K562 (cell line): ENCODE measurements at regions not wholly inside any gene's neighbourhood (a gene's known extent, or its start where the extent isn't known, plus 50 kb on each side); places are given as distances from the start of the nearest gene placed in this dataset.

ENCODE experiments used
- ATAC-seq: fragments of 200-7000 bp; cut with Tn5 transposase; 3 replicates; pipeline ENCODE4 v1.9.1; 2020; ENCODE audit warnings: moderate library complexity
- BruUV-seq: library from RNA; stranded (reverse); fragments of 400-500 nt; replicated peaks from 2 replicates; lab custom pipeline; 2021; lab: Mats Ljungman, UMichigan
- CTCF ChIA-PET: fragments of 300-600 bp; formaldehyde crosslinking; extraction: SDS; loops from one replicate; lab custom pipeline; 2021; ENCODE audit warnings: low intra/inter-chr PET ratio; lab: Yijun Ruan, JAX
- POLR2A ChIA-PET: fragments of 300-600, 350-650 bp; sonication (Branson Sonifier 250); formaldehyde crosslinking; extraction: SDS; loops from one replicate; lab custom pipeline; 2021; ENCODE audit warnings: antibody characterized with exemption, inconsistent platforms; lab: Yijun Ruan, JAX
- DNase-seq, 4 experiments: peaks; one replicate each; pipeline versions ENCODE4 v3.0.0 to v3.0.0-alpha.2; 2011 to 2018; ENCODE audit warnings: low spot score in 3 of 4, mixed read lengths in 3 of 4; ENCODE audit errors: extremely low read depth in 1 of 4
- FAIRE-seq: peaks from 2 replicates; lab custom pipeline; 2011; peaks lifted over from hg19 to GRCh38; lab: Jason Lieb, UNC
- H2AFZ ChIP-seq: 2 replicates; pipeline ENCODE4 v1.6.0; 2011; ENCODE audit warnings: low read depth, low read length, control low read depth, inconsistent platforms
- H3K27ac ChIP-seq: fragments of 200-600 bp; 3 replicates; pipeline ENCODE4 v1.8.0; 2011; ENCODE audit warnings: low read depth, mild to moderate bottlenecking, control low read depth, inconsistent platforms, low read length, moderate library complexity, mixed read lengths; ENCODE audit errors: extremely low read depth
- H3K27me3 ChIP-seq, 2 experiments: fragments of 300-600 bp in 1 of 2; 2 replicates in 1 of 2; 3 replicates in 1 of 2; pipeline versions ENCODE4 v1.6.0 to v1.8.0; 2011; ENCODE audit warnings: inconsistent platforms in 2 of 2, low read length in 2 of 2, mild to moderate bottlenecking in 1 of 2, mixed read lengths in 1 of 2, moderate library complexity in 1 of 2; ENCODE audit not compliant: control insufficient read depth in 2 of 2, insufficient read depth in 2 of 2
- H3K36me3 ChIP-seq: fragments of 300-600 bp; 3 replicates; pipeline ENCODE4 v1.8.0; 2011; ENCODE audit warnings: mild to moderate bottlenecking, low read length, inconsistent platforms; ENCODE audit not compliant: control insufficient read depth, insufficient read depth
- H3K4me1 ChIP-seq, 2 experiments: fragments of 200-600 bp in 1 of 2; replicated peaks in 1 of 2; 2 replicates in 1 of 2; 3 replicates in 1 of 2; pipeline versions ENCODE4 v1.5.1 to v1.8.0; 2011; ENCODE audit warnings: inconsistent platforms in 2 of 2, low read length in 2 of 2, mild to moderate bottlenecking in 1 of 2, mixed read lengths in 1 of 2, moderate library complexity in 1 of 2; ENCODE audit not compliant: control insufficient read depth in 2 of 2, insufficient read depth in 2 of 2
- H3K4me2 ChIP-seq: 2 replicates; pipeline ENCODE4 v1.6.1; 2011; ENCODE audit warnings: low read length, control low read depth, inconsistent platforms, mixed read lengths; ENCODE audit not compliant: insufficient read depth
- H3K4me3 ChIP-seq: fragments of 200-600 bp; sonication (generic), shearing (Covaris generic); 2 replicates; pipeline ENCODE4 v1.5.1; 2016; ENCODE audit warnings: control low read depth, inconsistent platforms
- H3K79me2 ChIP-seq: fragments of 200-600 bp; 3 replicates; pipeline ENCODE4 v1.8.0; 2011; ENCODE audit warnings: low read length, inconsistent platforms; ENCODE audit not compliant: control insufficient read depth, insufficient read depth
- H3K9ac ChIP-seq, 2 experiments: 2 replicates each; pipeline versions ENCODE4 v1.6.0 to v1.6.1; 2011; ENCODE audit warnings: low read depth in 2 of 2, low read length in 2 of 2, control low read depth in 1 of 2, inconsistent platforms in 1 of 2, mild to moderate bottlenecking in 1 of 2, mixed read lengths in 1 of 2; ENCODE audit not compliant: insufficient read depth in 1 of 2
- H3K9me1 ChIP-seq: one replicate; pipeline ENCODE4 v1.6.0; 2011; ENCODE audit warnings: inconsistent platforms, mild to moderate bottlenecking, low read length, moderate library complexity; ENCODE audit not compliant: control insufficient read depth, insufficient read depth
- H3K9me3 ChIP-seq: replicated peaks from 2 replicates; pipeline ENCODE4 v1.5.1; 2011; ENCODE audit warnings: low read depth, low read length, inconsistent platforms; ENCODE audit not compliant: control insufficient read depth, insufficient read depth
- H4K20me1 ChIP-seq: replicated peaks from 2 replicates; pipeline ENCODE4 v1.6.1; 2011; ENCODE audit warnings: low read length, inconsistent platforms, mixed read lengths; ENCODE audit not compliant: control insufficient read depth, insufficient read depth
- ADNP ChIP-seq: fragments of 200-800 bp; sonication (Bioruptor generic); IDR thresholded peaks from 2 replicates; pipeline ENCODE4 v1.6.1; 2016; ENCODE audit warnings: missing genetic modification characterization, missing compliant biosample characterization
- CBX2 ChIP-seq: fragments of 200-600 bp; sonication (generic); IDR thresholded peaks from one replicate; pipeline ENCODE4 v1.6.1; 2012; ENCODE audit warnings: mild to moderate bottlenecking, low read length, inconsistent platforms; ENCODE audit not compliant: insufficient read depth, poor library complexity, severe bottlenecking
- GATAD2B ChIP-seq: fragments of 450-650 bp; IDR thresholded peaks from 2 replicates; pipeline ENCODE4 v1.6.1; 2017; ENCODE audit warnings: mild to moderate bottlenecking, borderline replicate concordance
- HLTF ChIP-seq: fragments of 450-650 bp; IDR thresholded peaks from 2 replicates; pipeline ENCODE4 v1.6.1; 2016
- IRF2 ChIP-seq: sonication (generic); formaldehyde crosslinking; IDR thresholded peaks from 2 replicates; pipeline ENCODE4 v1.8.1; 2022; ENCODE audit warnings: mild to moderate bottlenecking, missing genetic modification reagents
- MAFG ChIP-seq: fragments of 450-650 bp; conservative IDR thresholded peaks from 2 replicates; pipeline ENCODE4 v1.6.1; 2016; ENCODE audit warnings: missing genetic modification characterization, missing compliant biosample characterization
- MLX ChIP-seq, 2 experiments: fragments of 450-650 bp in 1 of 2; sonication (generic) in 1 of 2; formaldehyde crosslinking; conservative IDR thresholded peaks; 2 replicates each; pipeline versions ENCODE4 v1.4.0 to v1.8.1; 2020 to 2022; ENCODE audit warnings: mild to moderate bottlenecking in 1 of 2, missing genetic modification reagents in 1 of 2
- PBX2 ChIP-seq, 2 experiments: IDR thresholded peaks in 1 of 2; conservative IDR thresholded peaks in 1 of 2; 2 replicates each; pipeline ENCODE4 v1.6.1; 2016; ENCODE audit warnings: low read depth in 2 of 2, mild to moderate bottlenecking in 1 of 2, missing compliant biosample characterization in 1 of 2, missing genetic modification characterization in 1 of 2, moderate library complexity in 1 of 2
- PHB2 ChIP-seq: fragments of 450-650 bp; IDR thresholded peaks from 2 replicates; pipeline ENCODE4 v1.6.1; 2017; ENCODE audit warnings: low read depth
- RBM39 ChIP-seq: fragments of 200-400 bp; formaldehyde crosslinking; optimal IDR thresholded peaks from 2 replicates; pipeline ENCODE3; 2018; ENCODE audit warnings: low read depth, low read length
- SMAD4 ChIP-seq: fragments of 250-450 bp; sonication (Bioruptor Pico); conservative IDR thresholded peaks from 2 replicates; pipeline ENCODE4 v1.8.0; 2021; ENCODE audit warnings: inconsistent platforms, mild to moderate bottlenecking, moderate library complexity
- XRCC5 ChIP-seq: fragments of 200-400 bp; formaldehyde crosslinking; IDR thresholded peaks from 2 replicates; pipeline ENCODE4 v1.6.1; 2017; ENCODE audit warnings: low read depth, mild to moderate bottlenecking, low read length
- ZNF518B ChIP-seq: fragments of 250-450 bp; sonication (Bioruptor Pico); IDR thresholded peaks from 2 replicates; pipeline ENCODE4 v1.5.0; 2021; ENCODE audit warnings: mild to moderate bottlenecking, moderate library complexity
- ZNF695 ChIP-seq: fragments of 450-650 bp; formaldehyde crosslinking; IDR thresholded peaks from 2 replicates; pipeline ENCODE4 v1.4.0; 2020; ENCODE audit warnings: mild to moderate bottlenecking, moderate library complexity
- WGBS: fragments of 100-300 bp; shearing (Covaris generic); methylation state at CpG from one replicate; pipeline ENCODE4 v1.1.6; 2016; ENCODE audit warnings: low coverage, mixed read lengths; ENCODE audit not compliant: insufficient coverage; ENCODE audit errors: missing lambda C conversion rate; 5-methylcytosine and 5-hydroxymethylcytosine counted together
- in situ Hi-C: fragments of 300-500 bp; cut with MboI; formaldehyde crosslinking; loops from 4 replicates; pipeline ENCODE4 v1.15.0; 2018; ENCODE audit warnings: inconsistent platforms, mixed read lengths
- intact Hi-C: fragments of 100-400 bp; cut with micrococcal nuclease; formaldehyde crosslinking; loops from 2 replicates; pipeline ENCODE4 v1.14.2; 2022

- ATAC-seq = no peak
- WGBS = 0% methylated on average over 12 of the region's 21 CpGs
- TF ChIP-seq IRF2 (CRISPR knock-in tag) (no peak), GATAD2B (no peak), MAFG (tag) (no peak), PBX2 (CRISPR knock-in tag; IDR thresholded peaks at IDR 0.05; ENCODE audit: low read depth) (no peak), PBX2 (tag; conservative IDR thresholded peaks at IDR 0.05; ENCODE audit: low read depth) (no peak), SMAD4 (CRISPR knock-in tag) (no peak), ZNF518B (CRISPR knock-in tag) (no peak), ZNF695 (CRISPR knock-in tag) (no peak), MLX (CRISPR knock-in tag; conservative IDR thresholded peaks at IDR 0.05) (no peak), RBM39 (no peak), XRCC5 (no peak), HLTF (no peak), ADNP (tag) (no peak), CBX2 (no peak), PHB2 (no peak)
These were observed 194.2 kb downstream of the GPAM start for GRCh38 chr10:111989136-111989911.

More at GRCh38 chr10:111989136-111989911, 194.2 kb downstream of the GPAM start:
- Histone ChIP-seq H3K9ac (no peak overlapping the region), H3K36me3 (no peaks in the 10 kb centered on the region), H3K4me3 (no peak overlapping the region), H3K9me3 (no peaks in the 10 kb centered on the region), H3K4me1 (no peaks in the 10 kb centered on the region), H2AFZ (no peak overlapping the region), H3K27me3 (no peaks in the 10 kb centered on the region), H3K9me1 (no peaks in the 10 kb centered on the region), H3K27ac (no peak overlapping the region), H3K79me2 (no peaks in the 10 kb centered on the region), H3K4me2 (no peak overlapping the region), H4K20me1 (no peaks in the 10 kb centered on the region)
- CTCF ChIA-PET = no interaction called here
- DNase-seq (no peak), FAIRE-seq (no peak)
- BruUV-seq = no TSS peak
- intact Hi-C loops (no loop called here), in situ Hi-C loops (no loop called here)
- POLR2A ChIA-PET = no interaction called here
